Peyer's patch (tissue), 4 donors: ENCODE measurements at regions not wholly inside any gene's neighbourhood (a gene's known extent, or its start where the extent isn't known, plus 50 kb on each side); places are given as distances from the start of the nearest gene placed in this dataset.

ENCODE experiments used
- POLR2A ChIP-seq, 2 donors: fragments of 450-650 bp; IDR thresholded peaks; one replicate each; pipeline ENCODE4 v1.5.1; 2017; ENCODE audit warnings: antibody characterized with exemption in 2 of 2, mild to moderate bottlenecking in 2 of 2, moderate library complexity in 2 of 2
- TF ChIP-seq, protein P1 (sequence below), 6 experiments: fragments of 450-650 bp in 4 of 6; fragments of 200-600 bp in 2 of 6; sonication (generic) in 1 of 6; IDR thresholded peaks; one replicate each; pipeline ENCODE4 v1.5.1; 2017 to 2019; ENCODE audit warnings: antibody characterized with exemption in 6 of 6, mild to moderate bottlenecking in 3 of 6, moderate library complexity in 1 of 6

DNA sequence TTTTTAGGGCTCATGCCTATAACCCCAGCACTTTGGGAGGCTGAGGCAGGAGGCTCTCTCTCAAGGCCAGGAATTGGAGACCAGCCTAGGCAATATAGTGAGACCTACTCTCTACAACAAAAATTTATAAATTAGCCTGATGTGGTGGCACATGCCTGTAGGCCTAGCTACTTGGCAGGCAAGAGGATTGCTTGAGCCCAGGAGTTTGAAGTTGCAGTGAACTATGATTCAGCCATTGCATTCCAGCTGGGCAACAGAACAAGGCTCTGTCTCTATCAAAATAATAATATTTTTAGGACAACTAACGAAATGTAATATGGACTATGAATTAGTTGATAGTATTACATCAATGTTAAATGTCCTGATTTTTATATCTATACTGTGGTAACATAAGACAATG is 68.8 kb upstream of the ARID1A start:
- TF ChIP-seq, protein P1, sequence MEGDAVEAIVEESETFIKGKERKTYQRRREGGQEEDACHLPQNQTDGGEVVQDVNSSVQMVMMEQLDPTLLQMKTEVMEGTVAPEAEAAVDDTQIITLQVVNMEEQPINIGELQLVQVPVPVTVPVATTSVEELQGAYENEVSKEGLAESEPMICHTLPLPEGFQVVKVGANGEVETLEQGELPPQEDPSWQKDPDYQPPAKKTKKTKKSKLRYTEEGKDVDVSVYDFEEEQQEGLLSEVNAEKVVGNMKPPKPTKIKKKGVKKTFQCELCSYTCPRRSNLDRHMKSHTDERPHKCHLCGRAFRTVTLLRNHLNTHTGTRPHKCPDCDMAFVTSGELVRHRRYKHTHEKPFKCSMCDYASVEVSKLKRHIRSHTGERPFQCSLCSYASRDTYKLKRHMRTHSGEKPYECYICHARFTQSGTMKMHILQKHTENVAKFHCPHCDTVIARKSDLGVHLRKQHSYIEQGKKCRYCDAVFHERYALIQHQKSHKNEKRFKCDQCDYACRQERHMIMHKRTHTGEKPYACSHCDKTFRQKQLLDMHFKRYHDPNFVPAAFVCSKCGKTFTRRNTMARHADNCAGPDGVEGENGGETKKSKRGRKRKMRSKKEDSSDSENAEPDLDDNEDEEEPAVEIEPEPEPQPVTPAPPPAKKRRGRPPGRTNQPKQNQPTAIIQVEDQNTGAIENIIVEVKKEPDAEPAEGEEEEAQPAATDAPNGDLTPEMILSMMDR (IDR thresholded peaks at IDR 0.05): no peak
- TF ChIP-seq POLR2A (IDR thresholded peaks at IDR 0.05): no peak
